K562 (cell line): ENCODE measurements at regions not wholly inside any gene's neighbourhood (a gene's known extent, or its start where the extent isn't known, plus 50 kb on each side); places are given as distances from the start of the nearest gene placed in this dataset.

ENCODE experiments used
- ATAC-seq: fragments of 200-7000 bp; cut with Tn5 transposase; 3 replicates; pipeline ENCODE4 v1.9.1; 2020; ENCODE audit warnings: moderate library complexity
- BruUV-seq: library from RNA; stranded (reverse); fragments of 400-500 nt; replicated peaks from 2 replicates; lab custom pipeline; 2021; lab: Mats Ljungman, UMichigan
- CTCF ChIA-PET: fragments of 300-600 bp; formaldehyde crosslinking; extraction: SDS; loops from one replicate; lab custom pipeline; 2021; ENCODE audit warnings: low intra/inter-chr PET ratio; lab: Yijun Ruan, JAX
- POLR2A ChIA-PET: fragments of 300-600, 350-650 bp; sonication (Branson Sonifier 250); formaldehyde crosslinking; extraction: SDS; loops from one replicate; lab custom pipeline; 2021; ENCODE audit warnings: antibody characterized with exemption, inconsistent platforms; lab: Yijun Ruan, JAX
- DNase-seq, 4 experiments: peaks; one replicate each; pipeline versions ENCODE4 v3.0.0 to v3.0.0-alpha.2; 2011 to 2018; ENCODE audit warnings: low spot score in 3 of 4, mixed read lengths in 3 of 4; ENCODE audit errors: extremely low read depth in 1 of 4
- FAIRE-seq: peaks from 2 replicates; lab custom pipeline; 2011; peaks lifted over from hg19 to GRCh38; lab: Jason Lieb, UNC
- H2AFZ ChIP-seq: 2 replicates; pipeline ENCODE4 v1.6.0; 2011; ENCODE audit warnings: low read depth, low read length, control low read depth, inconsistent platforms
- H3K27ac ChIP-seq: fragments of 200-600 bp; 3 replicates; pipeline ENCODE4 v1.8.0; 2011; ENCODE audit warnings: low read depth, mild to moderate bottlenecking, control low read depth, inconsistent platforms, low read length, moderate library complexity, mixed read lengths; ENCODE audit errors: extremely low read depth
- H3K27me3 ChIP-seq, 2 experiments: fragments of 300-600 bp in 1 of 2; 2 replicates in 1 of 2; 3 replicates in 1 of 2; pipeline versions ENCODE4 v1.6.0 to v1.8.0; 2011; ENCODE audit warnings: inconsistent platforms in 2 of 2, low read length in 2 of 2, mild to moderate bottlenecking in 1 of 2, mixed read lengths in 1 of 2, moderate library complexity in 1 of 2; ENCODE audit not compliant: control insufficient read depth in 2 of 2, insufficient read depth in 2 of 2
- H3K36me3 ChIP-seq: fragments of 300-600 bp; 3 replicates; pipeline ENCODE4 v1.8.0; 2011; ENCODE audit warnings: mild to moderate bottlenecking, low read length, inconsistent platforms; ENCODE audit not compliant: control insufficient read depth, insufficient read depth
- H3K4me1 ChIP-seq, 2 experiments: fragments of 200-600 bp in 1 of 2; replicated peaks in 1 of 2; 2 replicates in 1 of 2; 3 replicates in 1 of 2; pipeline versions ENCODE4 v1.5.1 to v1.8.0; 2011; ENCODE audit warnings: inconsistent platforms in 2 of 2, low read length in 2 of 2, mild to moderate bottlenecking in 1 of 2, mixed read lengths in 1 of 2, moderate library complexity in 1 of 2; ENCODE audit not compliant: control insufficient read depth in 2 of 2, insufficient read depth in 2 of 2
- H3K4me2 ChIP-seq: 2 replicates; pipeline ENCODE4 v1.6.1; 2011; ENCODE audit warnings: low read length, control low read depth, inconsistent platforms, mixed read lengths; ENCODE audit not compliant: insufficient read depth
- H3K4me3 ChIP-seq: fragments of 200-600 bp; sonication (generic), shearing (Covaris generic); 2 replicates; pipeline ENCODE4 v1.5.1; 2016; ENCODE audit warnings: control low read depth, inconsistent platforms
- H3K79me2 ChIP-seq: fragments of 200-600 bp; 3 replicates; pipeline ENCODE4 v1.8.0; 2011; ENCODE audit warnings: low read length, inconsistent platforms; ENCODE audit not compliant: control insufficient read depth, insufficient read depth
- H3K9ac ChIP-seq, 2 experiments: 2 replicates each; pipeline versions ENCODE4 v1.6.0 to v1.6.1; 2011; ENCODE audit warnings: low read depth in 2 of 2, low read length in 2 of 2, control low read depth in 1 of 2, inconsistent platforms in 1 of 2, mild to moderate bottlenecking in 1 of 2, mixed read lengths in 1 of 2; ENCODE audit not compliant: insufficient read depth in 1 of 2
- H3K9me1 ChIP-seq: one replicate; pipeline ENCODE4 v1.6.0; 2011; ENCODE audit warnings: inconsistent platforms, mild to moderate bottlenecking, low read length, moderate library complexity; ENCODE audit not compliant: control insufficient read depth, insufficient read depth
- H3K9me3 ChIP-seq: replicated peaks from 2 replicates; pipeline ENCODE4 v1.5.1; 2011; ENCODE audit warnings: low read depth, low read length, inconsistent platforms; ENCODE audit not compliant: control insufficient read depth, insufficient read depth
- H4K20me1 ChIP-seq: replicated peaks from 2 replicates; pipeline ENCODE4 v1.6.1; 2011; ENCODE audit warnings: low read length, inconsistent platforms, mixed read lengths; ENCODE audit not compliant: control insufficient read depth, insufficient read depth
- ELK1 ChIP-seq: sonication (generic); formaldehyde crosslinking; IDR thresholded peaks from 2 replicates; pipeline ENCODE4 v1.8.1; 2022; ENCODE audit warnings: missing genetic modification reagents
- ESRRA ChIP-seq: fragments of 450-650 bp; IDR thresholded peaks from 2 replicates; pipeline ENCODE4 v1.6.1; 2014; ENCODE audit warnings: low read depth, mild to moderate bottlenecking, moderate library complexity, borderline replicate concordance
- FOXJ2 ChIP-seq: fragments of 200-800 bp; sonication (Bioruptor generic); IDR thresholded peaks from 2 replicates; pipeline ENCODE4 v1.6.1; 2016; ENCODE audit warnings: missing genetic modification characterization, missing compliant biosample characterization
- GABPB1 ChIP-seq: sonication (generic); formaldehyde crosslinking; IDR thresholded peaks from 2 replicates; pipeline ENCODE4 v1.8.0; 2022; ENCODE audit warnings: mild to moderate bottlenecking, missing genetic modification reagents
- IRF2 ChIP-seq: sonication (generic); formaldehyde crosslinking; IDR thresholded peaks from 2 replicates; pipeline ENCODE4 v1.8.1; 2022; ENCODE audit warnings: mild to moderate bottlenecking, missing genetic modification reagents
- RBFOX2 ChIP-seq: fragments of 200-400 bp; formaldehyde crosslinking; IDR thresholded peaks from 2 replicates; pipeline ENCODE4 v1.6.1; 2017; ENCODE audit warnings: low read depth, mild to moderate bottlenecking, low read length, moderate library complexity
- RBM14 ChIP-seq: fragments of 200-400 bp; formaldehyde crosslinking; IDR thresholded peaks from 2 replicates; pipeline ENCODE4 v1.6.1; 2018; ENCODE audit warnings: low read depth, mild to moderate bottlenecking, low read length, moderate library complexity, borderline replicate concordance; ENCODE audit not compliant: insufficient read depth
- SRF ChIP-seq, 2 experiments: fragments of 250-450, 450-650 bp in 1 of 2; sonication (Bioruptor Pico) in 1 of 2; sonication (generic) in 1 of 2; formaldehyde crosslinking; IDR thresholded peaks; 2 replicates each; pipeline versions ENCODE4 v1.5.0 to v1.5.1; 2020 to 2022; ENCODE audit warnings: mild to moderate bottlenecking in 1 of 2, missing genetic modification reagents in 1 of 2
- TFAM ChIP-seq: fragments of 250-450 bp; sonication (Bioruptor Pico); conservative IDR thresholded peaks from 2 replicates; pipeline ENCODE4 v1.5.0; 2021; ENCODE audit warnings: mild to moderate bottlenecking, moderate library complexity
- USF1 ChIP-seq: sonication (generic); formaldehyde crosslinking; IDR thresholded peaks from 2 replicates; pipeline ENCODE4 v1.9.0; 2022; ENCODE audit warnings: mild to moderate bottlenecking, missing genetic modification reagents
- ZNF24 ChIP-seq: fragments of 450-650 bp; IDR thresholded peaks from 2 replicates; pipeline ENCODE4 v1.6.1; 2016
- ZNF253 ChIP-seq: fragments of 250-450 bp; sonication (Bioruptor Pico); conservative IDR thresholded peaks from 2 replicates; pipeline ENCODE4 v1.6.1; 2021; ENCODE audit warnings: mild to moderate bottlenecking
- ZNF395 ChIP-seq: fragments of 200-800 bp; sonication (Bioruptor generic); IDR thresholded peaks from 2 replicates; pipeline ENCODE4 v1.6.1; 2017; ENCODE audit warnings: missing genetic modification characterization, missing compliant biosample characterization
- WGBS: fragments of 100-300 bp; shearing (Covaris generic); methylation state at CpG from one replicate; pipeline ENCODE4 v1.1.6; 2016; ENCODE audit warnings: low coverage, mixed read lengths; ENCODE audit not compliant: insufficient coverage; ENCODE audit errors: missing lambda C conversion rate; 5-methylcytosine and 5-hydroxymethylcytosine counted together
- in situ Hi-C: fragments of 300-500 bp; cut with MboI; formaldehyde crosslinking; loops from 4 replicates; pipeline ENCODE4 v1.15.0; 2018; ENCODE audit warnings: inconsistent platforms, mixed read lengths
- intact Hi-C: fragments of 100-400 bp; cut with micrococcal nuclease; formaldehyde crosslinking; loops from 2 replicates; pipeline ENCODE4 v1.14.2; 2022
- TF ChIP-seq, protein P1 (sequence below): fragments of 150-350 bp; conservative IDR thresholded peaks from 2 replicates; pipeline ENCODE4 v1.6.1; 2014; ENCODE audit warnings: low read length

DNA sequence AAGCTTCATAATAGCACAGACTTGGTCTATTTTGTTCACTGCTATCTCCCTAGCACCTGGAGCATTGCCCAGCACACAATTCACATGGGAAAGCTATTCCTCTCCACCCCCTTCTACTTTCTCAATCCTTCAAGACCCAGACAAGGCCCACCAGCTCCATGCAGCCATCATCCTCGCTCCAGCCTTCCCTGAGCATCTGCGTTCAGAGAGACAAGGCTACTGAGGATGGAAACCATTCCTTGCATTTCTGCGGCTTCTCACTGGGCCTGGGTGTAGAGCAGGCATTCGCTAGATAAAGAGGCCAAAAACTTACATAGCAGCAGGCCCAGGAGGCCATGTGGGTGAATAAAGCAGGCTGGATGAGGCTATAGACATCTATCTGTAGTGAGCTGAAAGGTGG is 530.8 kb downstream of the BUD13 start:
- no peaks in the 10 kb centered on the region for H4K20me1 ChIP-seq
- no peaks in the 10 kb centered on the region for H3K4me1 ChIP-seq
- H3K9ac ChIP-seq: no peak overlapping the region
- H3K27me3 ChIP-seq: no peaks in the 10 kb centered on the region
- no peaks in the 10 kb centered on the region for H3K36me3 ChIP-seq
- H3K4me3 ChIP-seq: no peak overlapping the region
- H3K27ac ChIP-seq: no peak overlapping the region
- no peak overlapping the region for H3K4me2 ChIP-seq
- 0% methylated on average over 4 of the region's 4 CpGs for WGBS
- POLR2A ChIA-PET: interaction anchor here (1.0 kb wide), 1 partner anchor 8 kb away, joined by 3 read pairs; no protein-coding TSS in a partner anchor
- no peak for ATAC-seq
- H3K79me2 ChIP-seq: no peaks in the 10 kb centered on the region
- CTCF ChIA-PET: no interaction called here
- H3K9me1 ChIP-seq: peaks cover 3% of the 10 kb centered on the region
- no peak overlapping the region for H2AFZ ChIP-seq
- intact Hi-C loops: no loop called here
- TF ChIP-seq GABPB1 (no peak), ZNF253 (CRISPR knock-in tag) (no peak), ZNF395 (no peak), TFAM (CRISPR knock-in tag) (no peak), ELK1 (CRISPR knock-in tag) (no peak), FOXJ2 (tag) (no peak), ESRRA (no peak), RBFOX2 (no peak), USF1 (CRISPR knock-in tag) (no peak), IRF2 (no peak), SRF (CRISPR knock-in tag; IDR thresholded peaks at IDR 0.05) (no peak), ZNF24 (no peak), RBM14 (no peak)
- TF ChIP-seq, protein P1, sequence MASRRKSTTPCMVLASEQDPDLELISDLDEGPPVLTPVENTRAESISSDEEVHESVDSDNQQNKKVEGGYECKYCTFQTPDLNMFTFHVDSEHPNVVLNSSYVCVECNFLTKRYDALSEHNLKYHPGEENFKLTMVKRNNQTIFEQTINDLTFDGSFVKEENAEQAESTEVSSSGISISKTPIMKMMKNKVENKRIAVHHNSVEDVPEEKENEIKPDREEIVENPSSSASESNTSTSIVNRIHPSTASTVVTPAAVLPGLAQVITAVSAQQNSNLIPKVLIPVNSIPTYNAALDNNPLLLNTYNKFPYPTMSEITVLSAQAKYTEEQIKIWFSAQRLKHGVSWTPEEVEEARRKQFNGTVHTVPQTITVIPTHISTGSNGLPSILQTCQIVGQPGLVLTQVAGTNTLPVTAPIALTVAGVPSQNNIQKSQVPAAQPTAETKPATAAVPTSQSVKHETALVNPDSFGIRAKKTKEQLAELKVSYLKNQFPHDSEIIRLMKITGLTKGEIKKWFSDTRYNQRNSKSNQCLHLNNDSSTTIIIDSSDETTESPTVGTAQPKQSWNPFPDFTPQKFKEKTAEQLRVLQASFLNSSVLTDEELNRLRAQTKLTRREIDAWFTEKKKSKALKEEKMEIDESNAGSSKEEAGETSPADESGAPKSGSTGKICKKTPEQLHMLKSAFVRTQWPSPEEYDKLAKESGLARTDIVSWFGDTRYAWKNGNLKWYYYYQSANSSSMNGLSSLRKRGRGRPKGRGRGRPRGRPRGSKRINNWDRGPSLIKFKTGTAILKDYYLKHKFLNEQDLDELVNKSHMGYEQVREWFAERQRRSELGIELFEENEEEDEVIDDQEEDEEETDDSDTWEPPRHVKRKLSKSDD: no peak
- no peak for DNase-seq
- H3K9me3 ChIP-seq: no peaks in the 10 kb centered on the region
- in situ Hi-C loops: no loop called here
- no peak for FAIRE-seq
- no TSS peak for BruUV-seq
